OCI-LY3 (cell line): ENCODE measurements at regions not wholly inside any gene's neighbourhood (a gene's known extent, or its start where the extent isn't known, plus 50 kb on each side); places are given as distances from the start of the nearest gene placed in this dataset.

Source experiments
- H2AFZ ChIP-seq: fragments of 200-600, 300-600 bp; shearing (Covaris generic); 2 replicates; pipeline ENCODE4 v1.6.0; 2014; ENCODE audit warnings: antibody characterized with exemption, low read depth, low read length
- H3K27ac ChIP-seq: fragments of 200-600, 300-600 bp; sonication (generic); 2 replicates; pipeline ENCODE4 v1.5.1; 2014; ENCODE audit warnings: mild to moderate bottlenecking, low read length, moderate library complexity, mixed read lengths
- H3K27me3 ChIP-seq: fragments of 200-600, 300-600 bp; sonication (generic); 2 replicates; pipeline ENCODE4 v1.6.1; 2014; ENCODE audit warnings: low read depth, low read length, mixed read lengths
- H3K36me3 ChIP-seq: fragments of 200-600, 300-600 bp; sonication (generic); replicated peaks from 2 replicates; pipeline ENCODE3; 2014; ENCODE audit warnings: low read depth, low read length, mixed read lengths
- H3K4me1 ChIP-seq: fragments of 300-600, 200-600 bp; sonication (generic); 2 replicates; pipeline ENCODE4 v1.6.1; 2014; ENCODE audit warnings: low read length, mixed read lengths
- H3K4me2 ChIP-seq: fragments of 200-600, 300-600 bp; sonication (generic); 2 replicates; pipeline ENCODE4 v1.6.1; 2014; ENCODE audit warnings: low read length, mixed read lengths
- H3K4me3 ChIP-seq: fragments of 300-600, 200-600 bp; sonication (generic); 2 replicates; pipeline ENCODE4 v1.5.1; 2014; ENCODE audit warnings: antibody characterized with exemption, mild to moderate bottlenecking, low read length, moderate library complexity
- H3K79me2 ChIP-seq: fragments of 300-600, 200-600 bp; shearing (Covaris generic); 2 replicates; pipeline ENCODE4 v1.6.1; 2014; ENCODE audit warnings: mild to moderate bottlenecking, low read length, mixed read lengths
- H3K9ac ChIP-seq: fragments of 300-600, 200-600 bp; shearing (Covaris generic); 2 replicates; pipeline ENCODE4 v1.6.0; 2014; ENCODE audit warnings: mild to moderate bottlenecking, low read length, moderate library complexity
- H3K9me3 ChIP-seq: fragments of 200-600, 300-600 bp; shearing (Covaris generic); 2 replicates; pipeline ENCODE4 v1.6.1; 2014; ENCODE audit warnings: low read length, mixed read lengths; ENCODE audit not compliant: insufficient read depth
- H4K20me1 ChIP-seq: fragments of 200-600, 300-600 bp; sonication (generic); 2 replicates; pipeline ENCODE4 v1.6.1; 2016; ENCODE audit warnings: low read length, mixed read lengths; ENCODE audit not compliant: insufficient read depth
- CTCF ChIP-seq: fragments of 200-600, 300-600 bp; sonication (generic); IDR thresholded peaks from 2 replicates; pipeline ENCODE4 v1.5.1; 2014; ENCODE audit warnings: antibody characterized with exemption, low read length, low read depth
- EZH2phosphoT487 ChIP-seq: fragments of 200-600 bp; shearing (Covaris generic); IDR thresholded peaks from 2 replicates; pipeline ENCODE4 v1.6.1; 2018; ENCODE audit warnings: antibody characterized with exemption, mixed run types, low read depth

GRCh38 chr12:27183342-27183741, 60.7 kb upstream of the STK38L start:
- Histone ChIP-seq H3K36me3 (no peaks in the 10 kb centered on the region), H4K20me1 (no peaks in the 10 kb centered on the region), H3K4me3 (no peak overlapping the region), H3K27me3 (no peaks in the 10 kb centered on the region), H3K79me2 (no peaks in the 10 kb centered on the region), H3K9me3 (no peaks in the 10 kb centered on the region), H3K9ac (no peak overlapping the region), H3K27ac (no peak overlapping the region), H3K4me2 (no peak overlapping the region), H2AFZ (no peak overlapping the region), H3K4me1 (peaks cover 50% of the 10 kb centered on the region)
- TF ChIP-seq EZH2phosphoT487: no peak
- TF ChIP-seq CTCF: no peak

DNA sequence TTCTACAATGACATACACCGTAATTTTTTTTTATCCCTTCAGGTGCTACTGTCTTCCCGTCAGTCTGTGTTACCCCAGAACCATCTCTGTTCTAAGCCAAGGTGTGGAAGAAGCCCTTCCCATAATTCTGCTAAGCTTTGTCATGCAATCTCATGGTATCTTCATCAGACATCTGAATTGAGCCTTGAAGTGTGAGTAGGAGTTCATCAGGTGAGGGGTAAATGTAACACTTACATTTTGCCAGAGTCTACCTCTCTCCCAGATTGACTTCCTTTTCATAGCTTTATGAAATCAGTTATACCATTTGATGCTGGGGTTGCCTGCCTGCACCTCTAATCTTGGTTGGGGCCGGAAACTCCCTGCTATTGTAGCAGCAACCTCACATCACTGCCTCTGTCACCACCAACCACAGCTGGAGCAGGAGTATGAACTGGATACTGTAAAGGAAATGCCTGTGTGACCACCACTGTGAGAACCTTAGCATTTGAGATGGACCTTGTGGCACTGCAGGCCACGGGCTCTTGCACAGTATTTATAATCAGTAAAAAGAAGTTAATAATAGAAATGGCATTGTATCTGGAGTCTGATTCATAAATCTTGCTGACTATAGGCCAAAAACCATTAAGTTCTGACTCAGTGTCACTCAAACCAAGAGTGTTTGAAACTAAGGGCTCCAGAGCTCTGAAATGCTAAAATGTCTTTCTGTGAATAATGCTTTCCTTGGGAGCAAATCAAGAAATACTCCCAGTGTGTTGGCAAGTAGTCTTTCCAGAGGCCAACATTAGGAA, 58.7 kb upstream of the STK38L start:
- Histone ChIP-seq H3K9ac (no peak overlapping the region), H3K27me3 (no peaks in the 10 kb centered on the region), H3K4me2 (peak overlapping the region; percentile 1; the same call in 1 of the 2 replicates), H3K79me2 (no peaks in the 10 kb centered on the region), H3K4me1 (peaks cover 31% of the 10 kb centered on the region), H3K27ac (no peak overlapping the region), H2AFZ (peak overlapping the region; percentile 3; the same call in 1 of the 2 replicates), H4K20me1 (no peaks in the 10 kb centered on the region), H3K9me3 (no peaks in the 10 kb centered on the region), H3K4me3 (no peak overlapping the region), H3K36me3 (no peaks in the 10 kb centered on the region)
- TF ChIP-seq EZH2phosphoT487 (no peak), CTCF (no peak)

DNA sequence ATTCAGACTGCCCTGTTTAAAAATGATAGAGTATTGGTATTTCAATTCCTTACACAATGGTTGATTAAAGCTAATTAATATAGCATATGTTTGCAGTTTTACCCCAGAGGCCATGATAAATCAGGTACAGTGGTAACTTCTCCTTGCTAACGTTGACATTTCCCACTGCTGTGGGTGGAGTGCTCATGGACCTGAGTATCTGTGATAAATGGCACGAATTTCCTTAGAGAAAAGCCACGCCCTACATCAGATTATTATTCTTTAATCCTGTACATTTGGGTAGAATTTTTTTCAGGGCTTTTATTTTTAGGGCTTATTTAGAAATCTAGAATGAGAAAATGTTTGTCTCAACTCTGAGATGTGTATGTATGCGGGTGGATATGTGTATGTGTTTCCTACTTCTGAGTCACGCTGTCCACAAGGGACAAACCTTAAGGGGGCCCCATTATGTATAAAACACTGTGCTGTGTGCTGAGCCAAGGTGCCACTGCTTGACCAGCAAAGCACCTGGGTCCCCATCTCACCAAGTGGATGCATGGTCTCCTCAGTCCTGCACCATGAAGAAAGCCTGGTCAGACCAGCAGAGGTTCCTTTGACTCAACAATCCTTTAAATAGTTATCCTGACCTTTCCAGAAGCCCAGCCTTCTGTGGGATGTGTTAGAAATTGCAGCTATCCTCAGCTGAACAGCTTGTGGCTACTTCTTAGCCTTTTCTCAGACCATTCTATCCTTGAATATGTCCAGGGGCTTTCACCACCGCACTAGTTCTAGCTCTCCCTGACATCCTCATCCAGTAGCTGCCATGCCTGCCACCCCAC, 57.9 kb upstream of the STK38L start:
- Histone ChIP-seq H3K4me2 (no peak overlapping the region), H2AFZ (no peak overlapping the region), H3K27ac (no peak overlapping the region), H3K4me1 (peaks cover 23% of the 10 kb centered on the region), H4K20me1 (no peaks in the 10 kb centered on the region), H3K9ac (no peak overlapping the region), H3K4me3 (no peak overlapping the region), H3K36me3 (no peaks in the 10 kb centered on the region), H3K79me2 (no peaks in the 10 kb centered on the region), H3K9me3 (no peaks in the 10 kb centered on the region), H3K27me3 (no peaks in the 10 kb centered on the region)
- no peak for TF ChIP-seq EZH2phosphoT487

DNA sequence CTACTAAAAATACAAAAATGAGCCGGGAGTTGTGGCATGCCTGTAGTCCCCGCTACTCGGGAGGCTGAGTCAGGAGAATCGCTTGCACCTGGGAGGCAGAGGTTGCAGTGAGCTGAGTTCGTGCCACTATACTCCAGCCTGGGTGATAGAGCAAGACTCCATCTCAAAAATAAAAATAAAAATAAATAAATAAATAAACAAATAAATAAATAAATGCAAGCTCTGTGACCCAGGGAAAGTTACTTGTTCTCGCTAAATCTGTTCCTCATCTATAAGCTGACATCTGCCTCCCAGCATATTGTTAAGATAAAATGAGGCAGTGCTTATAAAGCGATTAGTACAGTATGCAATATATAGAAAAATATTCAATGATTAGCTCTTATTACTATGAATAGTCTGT, 56.4 kb upstream of the STK38L start:
- TF ChIP-seq EZH2phosphoT487 (no peak), CTCF (no peak)
- H3K4me1 ChIP-seq: peaks cover 14% of the 10 kb centered on the region

More for the DNA sequence above, 56.4 kb upstream of the STK38L start:
- no peaks in the 10 kb centered on the region for H3K27me3 ChIP-seq
- no peaks in the 10 kb centered on the region for H3K36me3 ChIP-seq
- H2AFZ ChIP-seq: no peak overlapping the region
- no peak overlapping the region for H3K4me3 ChIP-seq
- no peak overlapping the region for H3K27ac ChIP-seq
- no peaks in the 10 kb centered on the region for H4K20me1 ChIP-seq
- no peak overlapping the region for H3K9ac ChIP-seq
- no peak overlapping the region for H3K4me2 ChIP-seq
- H3K9me3 ChIP-seq: no peaks in the 10 kb centered on the region
- no peaks in the 10 kb centered on the region for H3K79me2 ChIP-seq
